BJ (cell line): ENCODE measurements at regions not wholly inside any gene's neighbourhood (a gene's known extent, or its start where the extent isn't known, plus 50 kb on each side); places are given as distances from the start of the nearest gene placed in this dataset.

ENCODE experiments used
- CTCF ChIA-PET: fragments of 350-600 bp; formaldehyde crosslinking; extraction: SDS; loops from one replicate; lab custom pipeline; 2021; ENCODE audit warnings: antibody characterized with exemption, inconsistent platforms; lab: Yijun Ruan, JAX
- POLR2A ChIA-PET: fragments of 300-600 bp; sonication (Branson Sonifier 250); formaldehyde crosslinking; extraction: SDS; loops from one replicate; lab custom pipeline; 2021; ENCODE audit warnings: antibody characterized with exemption; lab: Charles Lee
- DNase-seq: peaks from one replicate; pipeline ENCODE4 v3.0.0-alpha.2; 2011; ENCODE audit warnings: low read depth
- H3K27me3 ChIP-seq: 2 replicates; pipeline ENCODE4 v1.6.0; 2011; ENCODE audit warnings: low read length; ENCODE audit not compliant: control insufficient read depth, insufficient read depth
- H3K36me3 ChIP-seq: 2 replicates; pipeline ENCODE4 v1.5.1; 2011; ENCODE audit warnings: low read length; ENCODE audit not compliant: control insufficient read depth, insufficient read depth
- H3K4me3 ChIP-seq: 2 replicates; pipeline ENCODE4 v1.5.1; 2011; ENCODE audit warnings: low read depth, mild to moderate bottlenecking, control low read depth, low read length
- TF ChIP-seq, protein P1 (sequence below): IDR thresholded peaks from 2 replicates; pipeline ENCODE4 v1.5.1; 2011; ENCODE audit warnings: low read depth, mild to moderate bottlenecking, control low read depth, inconsistent platforms, low read length, moderate library complexity; ENCODE audit not compliant: insufficient read depth

- no peaks in the 10 kb centered on the region for H3K27me3 ChIP-seq
- ChIA-PET CTCF (interaction anchor here (1.2 kb wide), 1 partner anchor 9 kb away, joined by 4 read pairs; no protein-coding TSS in a partner anchor), POLR2A (no interaction called here)
- H3K4me3 ChIP-seq, result no peak overlapping the region
- no peaks in the 10 kb centered on the region for H3K36me3 ChIP-seq
- TF ChIP-seq, protein P1, sequence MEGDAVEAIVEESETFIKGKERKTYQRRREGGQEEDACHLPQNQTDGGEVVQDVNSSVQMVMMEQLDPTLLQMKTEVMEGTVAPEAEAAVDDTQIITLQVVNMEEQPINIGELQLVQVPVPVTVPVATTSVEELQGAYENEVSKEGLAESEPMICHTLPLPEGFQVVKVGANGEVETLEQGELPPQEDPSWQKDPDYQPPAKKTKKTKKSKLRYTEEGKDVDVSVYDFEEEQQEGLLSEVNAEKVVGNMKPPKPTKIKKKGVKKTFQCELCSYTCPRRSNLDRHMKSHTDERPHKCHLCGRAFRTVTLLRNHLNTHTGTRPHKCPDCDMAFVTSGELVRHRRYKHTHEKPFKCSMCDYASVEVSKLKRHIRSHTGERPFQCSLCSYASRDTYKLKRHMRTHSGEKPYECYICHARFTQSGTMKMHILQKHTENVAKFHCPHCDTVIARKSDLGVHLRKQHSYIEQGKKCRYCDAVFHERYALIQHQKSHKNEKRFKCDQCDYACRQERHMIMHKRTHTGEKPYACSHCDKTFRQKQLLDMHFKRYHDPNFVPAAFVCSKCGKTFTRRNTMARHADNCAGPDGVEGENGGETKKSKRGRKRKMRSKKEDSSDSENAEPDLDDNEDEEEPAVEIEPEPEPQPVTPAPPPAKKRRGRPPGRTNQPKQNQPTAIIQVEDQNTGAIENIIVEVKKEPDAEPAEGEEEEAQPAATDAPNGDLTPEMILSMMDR, result no peak
- no peak for DNase-seq
Observed at GRCh38 chr1:218034468-218034867, 250.6 kb upstream of the RRP15 start.

DNA sequence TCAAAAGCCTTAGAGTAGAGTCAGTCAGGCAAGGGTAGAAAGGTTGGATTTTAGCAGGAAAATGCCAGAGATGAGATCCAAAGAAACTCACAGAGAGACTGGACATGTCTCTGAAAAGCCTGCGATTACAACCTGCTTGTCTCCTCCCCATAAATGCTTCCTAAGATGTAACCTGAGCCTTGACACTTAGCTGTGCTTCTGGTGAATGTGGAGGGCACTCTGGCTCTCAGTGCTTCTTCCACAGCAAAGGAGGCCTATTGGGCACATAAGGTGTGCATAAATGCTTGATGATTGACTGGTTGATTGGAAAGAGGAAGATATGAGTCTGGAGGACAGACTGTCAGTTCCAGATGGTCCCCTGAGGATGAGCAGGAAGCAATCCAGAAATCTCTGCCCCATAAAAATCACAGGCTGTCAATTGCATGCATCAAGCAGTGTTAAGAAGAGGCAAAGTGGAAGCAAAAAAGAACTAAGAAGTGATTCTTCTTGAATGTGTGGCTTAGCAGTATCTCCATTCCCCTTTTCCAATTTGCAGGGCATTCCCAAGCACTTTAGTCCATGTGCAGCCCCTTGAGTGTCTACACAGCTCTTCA, 236.2 kb upstream of the RRP15 start:
- POLR2A ChIA-PET, result no interaction called here
- TF ChIP-seq, protein P1, result no peak

GRCh38 chr1:218049641-218050040, 235.5 kb upstream of the RRP15 start:
- Histone ChIP-seq H3K4me3 (no peak overlapping the region), H3K27me3 (no peaks in the 10 kb centered on the region), H3K36me3 (no peaks in the 10 kb centered on the region)
- TF ChIP-seq, protein P1, result no peak
- no peak for DNase-seq
- ChIA-PET CTCF (interaction anchor here (1.5 kb wide), 1 partner anchor 10 kb away, joined by 4 read pairs; no protein-coding TSS in a partner anchor), POLR2A (no interaction called here)

More for the DNA sequence above, 236.2 kb upstream of the RRP15 start:
- no peak for DNase-seq
- Histone ChIP-seq H3K27me3 (no peaks in the 10 kb centered on the region), H3K36me3 (no peaks in the 10 kb centered on the region), H3K4me3 (no peak overlapping the region)
- CTCF ChIA-PET, result no interaction called here

DNA sequence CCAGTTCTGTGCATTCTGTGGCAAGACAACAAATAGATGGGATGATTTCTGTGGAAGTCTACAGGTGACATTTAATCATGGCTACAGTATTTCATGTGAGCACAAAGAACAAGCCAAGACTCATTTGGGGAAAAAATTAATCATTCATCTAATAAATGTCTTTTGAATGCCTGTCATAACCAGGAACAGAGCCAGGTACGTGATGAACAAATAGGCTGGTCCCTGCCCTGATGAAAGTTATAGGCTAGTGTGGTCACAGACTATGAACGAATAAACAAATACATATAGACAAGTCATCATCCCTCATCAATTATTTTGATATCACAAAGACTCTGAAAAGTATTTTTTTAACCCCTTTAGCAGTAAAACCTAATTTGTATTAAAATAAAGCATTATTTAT, 226.4 kb upstream of the RRP15 start:
- H3K27me3 ChIP-seq, result no peaks in the 10 kb centered on the region
- TF ChIP-seq, protein P1, result no peak
- no peak overlapping the region for H3K4me3 ChIP-seq
- no peaks in the 10 kb centered on the region for H3K36me3 ChIP-seq
- ChIA-PET POLR2A (no interaction called here), CTCF (no interaction called here)
- DNase-seq, result no peak

GRCh38 chr1:218064426-218064825, 220.7 kb upstream of the RRP15 start:
- Histone ChIP-seq H3K36me3 (no peaks in the 10 kb centered on the region), H3K27me3 (no peaks in the 10 kb centered on the region), H3K4me3 (no peak overlapping the region)
- ChIA-PET POLR2A (no interaction called here), CTCF (no interaction called here)
- DNase-seq, result no peak
- TF ChIP-seq, protein P1, result no peak
